Naive B cell (primary cell): ENCODE measurements at regions not wholly inside any gene's neighbourhood (a gene's known extent, or its start where the extent isn't known, plus 50 kb on each side); places are given as distances from the start of the nearest gene placed in this dataset.

ENCODE experiments used
- ATAC-seq, 2 donors: fragments of 150-1000 bp; cut with Tn5 transposase; 2 replicates each; pipeline ENCODE4 v1.10.0; 2021; ENCODE audit warnings: low read depth in 2 of 2, mild to moderate bottlenecking in 2 of 2, moderate library complexity in 2 of 2
- DNase-seq: peaks from one replicate; pipeline ENCODE4 v3.0.0; 2022
- H3K27ac Mint-ChIP-seq, 6 donors: one replicate each; pipeline ENCODE4 v1.8.0; 2020 to 2022; ENCODE audit warnings: mild to moderate bottlenecking in 6 of 6, mixed read lengths in 6 of 6, moderate library complexity in 5 of 6, inconsistent platforms in 2 of 6
- H3K27me3 Mint-ChIP-seq, 3 donors: one replicate each; pipeline ENCODE4 v1.8.0; 2021 to 2022; ENCODE audit warnings: mixed read lengths in 3 of 3, mild to moderate bottlenecking in 1 of 3
- H3K36me3 Mint-ChIP-seq, 2 donors: one replicate each; pipeline ENCODE4 v1.8.0; 2020 to 2022; ENCODE audit warnings: mixed read lengths in 2 of 2, inconsistent platforms in 1 of 2, mild to moderate bottlenecking in 1 of 2
- H3K4me1 Mint-ChIP-seq, 3 donors: one replicate each; pipeline ENCODE4 v1.8.0; 2020 to 2022; ENCODE audit warnings: mixed read lengths in 3 of 3, inconsistent platforms in 1 of 3, mild to moderate bottlenecking in 1 of 3, moderate library complexity in 1 of 3
- H3K4me3 Mint-ChIP-seq, 8 donors: one replicate each; pipeline ENCODE4 v1.8.0; 2020 to 2022; ENCODE audit warnings: mild to moderate bottlenecking in 8 of 8, mixed read lengths in 8 of 8, moderate library complexity in 8 of 8, inconsistent platforms in 2 of 8
- H3K9me3 Mint-ChIP-seq, 7 donors: one replicate each; pipeline ENCODE4 v1.8.0; 2020 to 2022; ENCODE audit warnings: mixed read lengths in 7 of 7, mild to moderate bottlenecking in 5 of 7, inconsistent platforms in 2 of 7, moderate library complexity in 1 of 7

GRCh38 chr16:59920054-59920453, 1185.9 kb upstream of the GOT2 start:
- DNase-seq: no peak
- H3K27me3 Mint-ChIP-seq: no peaks in the 10 kb centered on the region

GRCh38 chr16:59913666-59914065, 1179.5 kb upstream of the GOT2 start:
- Mint-ChIP-seq H3K9me3 (peaks cover 0 to 14% (median 3%) of the 10 kb centered on the region in 7 donors), H3K36me3 (no peaks in the 10 kb centered on the region), H3K4me3 (no peak overlapping the region), H3K27ac (no peak overlapping the region), H3K27me3 (no peaks in the 10 kb centered on the region), H3K4me1 (no peaks in the 10 kb centered on the region)
- DNase-seq (no peak), ATAC-seq (no peak)

More at GRCh38 chr16:59920054-59920453, 1185.9 kb upstream of the GOT2 start:
- Mint-ChIP-seq H3K4me3 (no peak overlapping the region), H3K4me1 (no peaks in the 10 kb centered on the region), H3K9me3 (peaks cover 0 to 20% (median 5%) of the 10 kb centered on the region in 7 donors), H3K27ac (no peak overlapping the region), H3K36me3 (no peaks in the 10 kb centered on the region)
- no peak for ATAC-seq

DNA sequence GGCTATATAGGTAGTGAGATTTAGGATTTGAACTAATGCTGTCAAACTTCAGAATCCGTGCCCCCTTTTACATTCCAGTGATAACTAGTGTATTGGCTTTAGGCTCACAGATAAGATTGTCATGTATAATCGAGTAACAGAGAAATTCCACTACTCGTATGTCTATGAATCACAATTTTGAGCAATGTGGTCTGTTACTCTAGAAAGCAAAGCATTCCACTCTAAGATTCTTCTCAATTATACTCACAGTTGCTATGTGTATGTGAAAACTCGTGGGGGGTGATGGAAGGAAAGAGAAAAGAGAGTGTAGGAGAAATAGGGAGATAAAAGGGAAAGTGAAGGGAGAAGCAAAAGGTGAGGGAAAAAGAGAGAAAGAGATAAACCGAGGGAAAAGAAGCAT, 1175.1 kb upstream of the GOT2 start:
- Mint-ChIP-seq H3K9me3 (peaks cover 0 to 9% (median 4%) of the 10 kb centered on the region in 7 donors), H3K4me1 (no peaks in the 10 kb centered on the region), H3K36me3 (no peaks in the 10 kb centered on the region), H3K4me3 (no peak overlapping the region), H3K27me3 (no peaks in the 10 kb centered on the region), H3K27ac (no peak overlapping the region)
- DNase-seq (no peak), ATAC-seq (no peak)

GRCh38 chr16:59907611-59908010, 1173.5 kb upstream of the GOT2 start:
- Mint-ChIP-seq H3K36me3 (no peaks in the 10 kb centered on the region), H3K27me3 (no peaks in the 10 kb centered on the region), H3K9me3 (peaks cover 0 to 7% (median 4%) of the 10 kb centered on the region in 7 donors), H3K4me3 (no peak overlapping the region), H3K4me1 (no peaks in the 10 kb centered on the region), H3K27ac (no peak overlapping the region)
- DNase-seq (no peak), ATAC-seq (no peak)

- no peak overlapping the region for H3K27ac Mint-ChIP-seq
- no peaks in the 10 kb centered on the region for H3K36me3 Mint-ChIP-seq
- H3K4me1 Mint-ChIP-seq: no peaks in the 10 kb centered on the region
- H3K9me3 Mint-ChIP-seq: peaks cover 0 to 5% (median 3%) of the 10 kb centered on the region in 7 donors
- no peaks in the 10 kb centered on the region for H3K27me3 Mint-ChIP-seq
- no peak for DNase-seq
- ATAC-seq: no peak
- no peak overlapping the region for H3K4me3 Mint-ChIP-seq
These were observed 1171.5 kb upstream of the GOT2 start for GRCh38 chr16:59905606-59906005.

- Mint-ChIP-seq H3K36me3 (no peaks in the 10 kb centered on the region), H3K27me3 (no peaks in the 10 kb centered on the region), H3K4me1 (no peaks in the 10 kb centered on the region), H3K9me3 (peaks cover 0 to 5% (median 2%) of the 10 kb centered on the region in 7 donors), H3K27ac (no peak overlapping the region), H3K4me3 (no peak overlapping the region)
- no peak for DNase-seq
- no peak for ATAC-seq
These were observed 1171.0 kb upstream of the GOT2 start for GRCh38 chr16:59905131-59905530.

GRCh38 chr16:59899940-59900339, 1165.8 kb upstream of the GOT2 start:
- Mint-ChIP-seq H3K9me3 (peaks cover 0 to 18% (median 4%) of the 10 kb centered on the region in 7 donors), H3K27ac (no peak overlapping the region), H3K27me3 (no peaks in the 10 kb centered on the region), H3K4me1 (no peaks in the 10 kb centered on the region), H3K4me3 (no peak overlapping the region), H3K36me3 (no peaks in the 10 kb centered on the region)
- ATAC-seq (no peak), DNase-seq (no peak)

DNA sequence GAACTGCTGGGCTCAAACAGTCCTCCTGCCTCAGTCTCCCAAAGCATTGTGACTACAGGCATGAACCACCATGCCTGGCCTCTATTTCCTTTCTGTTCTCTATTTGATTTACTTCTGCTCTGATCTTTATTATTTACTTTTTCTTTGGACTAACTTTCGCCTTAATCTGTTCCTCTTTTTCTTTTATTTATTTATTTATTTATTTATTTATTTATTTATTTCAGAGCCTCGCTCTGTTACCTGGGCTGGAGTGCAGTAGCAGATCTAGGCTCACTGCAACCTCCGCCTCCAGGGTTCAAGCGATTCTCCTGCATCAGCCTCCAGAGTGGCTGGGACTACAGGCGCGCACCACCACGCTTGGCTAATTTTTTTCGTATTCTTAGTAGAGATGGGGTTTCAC, 1158.3 kb upstream of the GOT2 start:
- no peak for DNase-seq
- no peak for ATAC-seq
- peaks cover 5 to 46% (median 18%) of the 10 kb centered on the region in 7 donors for H3K9me3 Mint-ChIP-seq
- no peak overlapping the region for H3K4me3 Mint-ChIP-seq
- no peaks in the 10 kb centered on the region for H3K4me1 Mint-ChIP-seq
- H3K36me3 Mint-ChIP-seq: peaks cover 0 to 7% of the 10 kb centered on the region in 2 donors
- H3K27ac Mint-ChIP-seq: no peak overlapping the region
- H3K27me3 Mint-ChIP-seq: no peaks in the 10 kb centered on the region

GRCh38 chr16:59887856-59888255, 1153.7 kb upstream of the GOT2 start:
- Mint-ChIP-seq H3K4me3 (no peak overlapping the region), H3K9me3 (peaks cover 5 to 35% (median 12%) of the 10 kb centered on the region in 7 donors), H3K36me3 (peaks cover 0 to 2% of the 10 kb centered on the region in 2 donors), H3K27me3 (no peaks in the 10 kb centered on the region), H3K27ac (no peak overlapping the region), H3K4me1 (no peaks in the 10 kb centered on the region)
- DNase-seq (no peak), ATAC-seq (no peak)

DNA sequence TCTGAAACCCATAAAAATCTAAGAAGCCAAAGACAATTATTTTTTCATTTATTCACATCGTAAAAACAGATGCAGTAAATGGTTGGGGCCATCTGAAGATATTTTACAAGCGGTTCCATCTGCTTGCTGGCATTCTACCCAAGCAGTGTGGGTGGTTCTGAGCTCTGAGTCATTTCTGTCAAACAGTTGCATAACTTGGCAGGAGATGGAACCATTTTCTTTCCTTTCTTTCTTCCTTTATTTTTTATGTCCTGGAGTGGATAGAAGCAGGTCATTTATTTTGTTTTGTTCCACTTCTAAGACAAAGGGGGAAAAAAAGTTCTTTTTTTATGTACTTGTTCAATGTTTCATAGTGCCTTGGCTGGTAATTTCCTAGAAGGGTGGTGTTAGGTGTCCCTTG, 1151.9 kb upstream of the GOT2 start:
- Mint-ChIP-seq H3K27me3 (no peaks in the 10 kb centered on the region), H3K27ac (no peak overlapping the region), H3K4me3 (no peak overlapping the region), H3K9me3 (peaks cover 2 to 33% (median 9%) of the 10 kb centered on the region in 7 donors), H3K4me1 (no peaks in the 10 kb centered on the region), H3K36me3 (no peaks in the 10 kb centered on the region)
- ATAC-seq (no peak), DNase-seq (no peak)

- Mint-ChIP-seq H3K9me3 (peaks cover 0 to 7% (median 2%) of the 10 kb centered on the region in 7 donors), H3K27me3 (no peaks in the 10 kb centered on the region), H3K36me3 (no peaks in the 10 kb centered on the region), H3K4me1 (no peaks in the 10 kb centered on the region), H3K4me3 (peak overlapping the region in 1 of 8 donors; percentile 16), H3K27ac (no peak overlapping the region)
- ATAC-seq (no peak), DNase-seq (no peak)
These were observed 1147.3 kb upstream of the GOT2 start for GRCh38 chr16:59881376-59881775.

DNA sequence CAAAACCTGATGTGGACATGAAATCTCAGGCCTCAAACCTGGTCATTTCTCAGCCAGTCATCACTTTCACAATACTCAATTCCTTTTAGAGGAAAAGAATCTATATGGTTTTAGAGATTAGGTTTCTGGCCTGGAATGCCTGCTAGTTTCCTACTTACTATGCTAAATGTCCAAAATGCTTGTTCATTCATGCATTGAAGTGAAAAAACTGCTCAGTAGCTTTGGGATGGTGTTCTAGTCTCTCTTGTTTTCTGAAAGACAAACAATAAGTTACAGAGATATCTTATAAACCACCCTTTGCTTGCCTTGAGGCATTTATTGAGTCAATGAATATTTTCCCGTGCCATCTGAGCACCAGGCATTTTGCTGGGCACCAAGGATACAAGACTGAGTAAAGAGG, 1146.5 kb upstream of the GOT2 start:
- DNase-seq: no peak
- no peaks in the 10 kb centered on the region for H3K27me3 Mint-ChIP-seq
- ATAC-seq: no peak
- no peak overlapping the region for H3K27ac Mint-ChIP-seq
- H3K4me1 Mint-ChIP-seq: no peaks in the 10 kb centered on the region
- H3K36me3 Mint-ChIP-seq: no peaks in the 10 kb centered on the region
- peaks cover 0 to 7% (median 2%) of the 10 kb centered on the region in 7 donors for H3K9me3 Mint-ChIP-seq
- no peak overlapping the region for H3K4me3 Mint-ChIP-seq

DNA sequence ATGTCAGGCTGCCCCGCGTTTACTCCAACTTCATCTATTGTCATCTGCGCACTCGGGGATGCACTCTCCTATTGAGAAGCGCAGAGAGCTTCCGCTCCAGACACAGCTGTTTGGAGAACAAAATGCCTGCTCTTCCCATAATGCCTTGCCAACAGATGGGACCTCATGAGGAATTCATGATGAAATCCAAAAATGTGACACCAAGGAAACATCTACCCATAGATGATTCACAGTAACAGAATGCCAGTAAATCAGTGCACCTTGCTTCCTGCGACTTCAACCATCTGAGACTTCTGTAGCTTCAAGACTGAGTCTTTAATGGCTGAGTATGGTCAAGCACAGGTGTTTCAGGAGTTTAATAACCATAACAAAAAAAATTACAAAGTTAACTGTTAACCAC, 1144.9 kb upstream of the GOT2 start:
- Mint-ChIP-seq H3K9me3 (peaks cover 0 to 7% (median 4%) of the 10 kb centered on the region in 7 donors), H3K4me1 (no peaks in the 10 kb centered on the region), H3K27ac (no peak overlapping the region), H3K27me3 (no peaks in the 10 kb centered on the region), H3K4me3 (no peak overlapping the region), H3K36me3 (no peaks in the 10 kb centered on the region)
- ATAC-seq (no peak), DNase-seq (no peak)

GRCh38 chr16:59878479-59878878, 1144.4 kb upstream of the GOT2 start:
- peak overlapping the region in 1 of 8 donors; percentile 22 for H3K4me3 Mint-ChIP-seq

More at GRCh38 chr16:59878479-59878878, 1144.4 kb upstream of the GOT2 start:
- no peak overlapping the region for H3K27ac Mint-ChIP-seq
- H3K36me3 Mint-ChIP-seq: no peaks in the 10 kb centered on the region
- DNase-seq: no peak
- no peak for ATAC-seq
- H3K4me1 Mint-ChIP-seq: no peaks in the 10 kb centered on the region
- peaks cover 0 to 8% (median 4%) of the 10 kb centered on the region in 7 donors for H3K9me3 Mint-ChIP-seq
- no peaks in the 10 kb centered on the region for H3K27me3 Mint-ChIP-seq
